Skin of body (tissue), 1 donor: ENCODE measurements at regions not wholly inside any gene's neighbourhood (a gene's known extent, or its start where the extent isn't known, plus 50 kb on each side); places are given as distances from the start of the nearest gene placed in this dataset.

Source experiments
- DNase-seq: peaks from one replicate; lab custom pipeline; 2025; lab: John Stamatoyannopoulos, UW

DNA sequence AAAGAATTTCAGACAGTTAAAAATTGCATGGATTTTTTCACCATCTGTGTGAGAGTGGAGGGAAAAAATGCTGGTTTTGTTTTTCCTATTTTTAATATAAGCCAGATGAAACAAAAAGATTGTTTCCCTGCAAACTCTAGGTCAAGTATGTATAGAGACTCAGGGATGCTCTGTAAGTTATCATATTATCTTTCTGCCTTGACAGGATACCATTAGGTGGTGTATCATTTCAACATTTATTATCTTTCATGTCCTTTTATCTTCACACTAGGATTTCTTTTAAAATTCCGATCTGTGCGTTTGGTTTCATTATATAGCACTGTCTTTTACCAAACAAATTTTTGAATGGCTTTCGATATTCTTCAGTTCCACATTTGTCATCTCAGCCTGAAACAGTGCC, 225.3 kb downstream of the EN1 start:
- no peak for DNase-seq

DNA sequence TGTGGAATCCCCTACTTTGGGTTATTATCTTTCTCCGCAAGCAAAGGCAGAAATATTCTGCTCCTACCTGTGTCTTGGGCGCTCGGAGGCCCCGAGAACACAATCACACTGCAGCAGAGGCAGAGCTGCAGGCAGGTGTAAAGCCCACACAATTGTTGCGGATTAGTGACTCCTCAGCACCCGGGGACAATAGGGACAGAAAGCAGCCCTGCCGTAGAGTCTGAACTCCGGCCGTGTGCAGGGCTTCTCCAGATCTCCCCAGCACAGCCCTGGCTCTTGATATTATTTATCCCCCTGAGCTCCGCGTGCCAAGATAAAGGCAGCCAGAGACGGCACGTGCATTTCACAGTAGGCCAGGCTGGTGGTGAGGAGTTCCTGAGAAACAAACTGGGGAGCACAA, 229.2 kb downstream of the EN1 start:
- DNase-seq: no peak

DNA sequence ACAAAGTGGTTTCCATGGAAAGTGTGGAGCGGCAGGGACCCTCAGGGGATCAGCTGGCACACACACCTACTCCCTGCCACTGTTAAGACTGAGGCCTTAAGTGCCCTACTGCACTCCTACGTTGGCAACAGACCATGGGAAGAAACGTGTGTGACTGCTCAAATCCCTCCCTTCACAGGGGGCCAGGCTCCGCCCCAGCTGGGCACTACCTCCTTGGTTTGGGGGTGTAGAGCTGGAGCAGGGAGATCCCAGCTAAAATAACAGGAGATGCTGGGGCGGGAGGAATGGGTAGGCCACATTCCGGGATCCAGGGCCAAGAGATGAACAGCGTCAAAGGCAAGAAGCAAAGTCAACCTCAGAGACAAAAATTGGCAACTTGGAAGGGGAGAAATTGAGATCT, 231.0 kb downstream of the EN1 start:
- no peak for DNase-seq

- no peak for DNase-seq
These were observed 232.6 kb downstream of the EN1 start for GRCh38 chr2:118614841-118615271.

GRCh38 chr2:118613737-118614136, 233.7 kb downstream of the EN1 start:
- DNase-seq: no peak

DNA sequence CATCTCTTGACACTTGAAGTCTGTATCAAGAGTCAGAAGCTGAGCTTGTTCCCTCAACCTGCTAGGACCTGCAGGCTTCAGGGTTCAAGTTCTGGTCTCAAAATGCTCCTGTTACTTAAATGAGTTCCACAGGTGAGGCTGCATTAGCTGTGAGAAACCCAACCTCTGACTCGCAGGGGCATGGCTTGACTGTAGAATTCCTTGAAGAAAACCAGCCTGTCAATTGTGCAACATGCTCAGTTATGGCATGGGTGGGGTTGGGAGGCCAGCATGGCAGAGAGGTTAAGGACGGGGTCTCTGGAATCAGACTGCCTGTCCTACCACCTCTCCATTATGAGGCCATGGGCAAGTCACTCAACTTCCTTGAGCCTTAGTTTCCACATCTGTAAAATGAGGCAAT, 235.8 kb downstream of the EN1 start:
- DNase-seq: no peak

DNA sequence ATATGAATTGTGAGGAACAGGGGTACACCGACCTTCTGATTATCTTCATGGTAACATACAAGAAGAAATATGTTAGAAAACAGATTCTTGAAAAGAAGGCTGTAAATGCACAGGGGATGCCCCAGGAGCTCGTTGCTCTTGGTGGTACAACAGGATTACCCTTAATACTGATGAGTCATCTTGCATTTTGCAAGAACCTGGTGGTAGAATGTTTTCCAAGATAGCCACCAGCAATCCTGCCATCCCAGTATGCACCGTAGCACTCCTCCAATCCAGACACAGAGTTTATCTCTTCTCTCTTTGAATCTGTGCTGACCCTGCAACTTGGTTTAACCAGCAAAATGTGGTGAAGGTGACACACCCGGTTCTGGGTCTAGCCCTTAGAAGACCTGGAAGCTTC, 238.3 kb downstream of the EN1 start:
- DNase-seq: no peak

DNA sequence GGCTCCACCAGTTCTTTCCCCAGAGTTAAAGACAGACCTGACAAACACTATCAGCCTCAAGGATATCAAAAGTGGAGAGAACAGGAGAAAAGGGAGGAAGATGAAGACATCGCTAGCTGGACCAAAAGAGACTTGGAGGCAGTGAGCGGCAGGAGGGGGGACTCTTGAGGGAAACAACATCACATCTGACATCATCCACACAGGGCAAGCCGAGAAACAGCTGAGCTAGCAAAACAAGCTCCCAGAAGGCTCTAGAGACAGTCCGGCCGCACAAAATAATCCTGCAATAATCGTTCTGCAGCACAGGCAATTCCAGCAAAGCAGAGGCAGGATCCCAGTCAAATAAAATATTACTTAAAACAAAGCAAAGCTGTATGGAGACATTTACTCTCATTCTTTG, 239.8 kb downstream of the EN1 start:
- peak; percentile 8 for DNase-seq

GRCh38 chr2:118604811-118605210, 242.6 kb downstream of the EN1 start:
- DNase-seq: no peak

DNA sequence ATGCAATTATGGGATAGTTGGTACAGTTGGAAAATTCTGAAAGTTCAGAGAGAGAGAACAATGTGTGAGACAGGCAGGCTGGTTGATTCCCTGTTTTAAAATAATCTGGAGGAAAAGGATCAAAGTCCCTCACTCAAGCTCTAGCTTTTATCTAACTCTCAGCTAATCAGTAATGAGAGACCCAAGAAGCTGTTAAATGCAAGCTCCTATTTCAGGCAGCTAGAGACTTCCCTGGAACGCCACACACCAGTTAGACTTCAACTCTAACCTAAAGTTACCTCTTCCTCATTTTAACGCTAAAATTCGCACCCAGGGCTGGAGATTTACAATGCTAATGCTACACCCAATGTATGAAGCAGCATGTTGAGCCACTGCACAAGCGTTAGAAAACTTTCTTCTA, 243.1 kb downstream of the EN1 start:
- no peak for DNase-seq

DNA sequence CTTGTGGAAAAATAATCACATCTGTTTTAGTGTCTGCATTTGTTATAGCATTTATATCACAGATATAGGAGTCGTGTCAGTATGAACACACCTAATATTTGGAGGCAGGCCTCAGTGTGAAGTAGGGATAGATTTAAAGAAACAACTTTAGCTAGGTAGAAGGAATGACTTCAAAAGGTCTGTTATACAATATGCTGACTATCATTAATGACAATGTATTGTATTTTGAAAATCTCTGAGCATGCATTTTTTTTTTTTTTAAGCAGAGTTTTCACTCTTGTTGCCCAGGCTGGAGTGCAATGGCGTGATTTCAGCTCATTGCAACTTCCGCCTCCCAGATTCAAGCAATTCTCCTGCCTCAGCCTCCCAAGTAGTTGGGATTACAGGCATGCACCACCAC, 248.3 kb downstream of the EN1 start:
- DNase-seq: no peak

- no peak for DNase-seq
These were observed 250.8 kb downstream of the EN1 start for GRCh38 chr2:118596620-118597019.

DNA sequence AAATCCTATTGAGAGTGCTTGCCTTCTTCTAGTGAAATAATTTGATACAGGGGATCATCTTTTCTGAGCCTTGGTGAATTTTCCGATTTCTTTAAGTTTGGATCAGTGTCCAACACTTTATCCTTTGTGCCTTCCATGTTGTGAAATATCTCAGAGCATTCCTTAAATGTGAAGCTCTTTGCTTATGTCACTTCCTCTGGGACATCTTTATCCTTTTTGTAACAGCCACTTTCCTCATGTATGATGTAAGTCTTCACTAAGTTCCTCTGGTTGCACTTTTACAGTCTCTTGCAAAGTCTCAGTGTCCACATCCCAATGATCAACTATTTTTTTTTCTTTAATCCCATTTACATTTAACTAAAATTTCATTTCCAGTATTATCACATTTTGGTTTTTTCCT, 254.2 kb downstream of the EN1 start:
- DNase-seq: no peak

DNA sequence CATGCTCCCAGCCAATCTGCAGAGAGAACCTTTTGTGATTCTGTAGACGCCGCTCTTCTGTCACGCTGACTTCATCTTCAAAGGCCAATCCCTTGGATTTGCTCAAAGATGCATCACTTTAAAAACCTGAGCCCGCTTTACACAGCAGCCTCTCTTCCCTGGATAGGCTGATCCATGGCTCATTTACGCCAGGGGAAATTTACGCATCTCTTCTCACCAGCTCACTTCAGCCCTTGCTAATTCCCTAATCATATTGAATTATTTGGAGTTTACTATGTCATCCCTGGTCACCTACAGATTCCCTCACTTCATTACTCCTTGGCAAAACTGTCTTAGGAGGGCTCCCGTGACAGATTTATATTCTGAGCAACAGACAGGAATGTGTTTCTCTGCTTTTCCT, 256.2 kb downstream of the EN1 start:
- no peak for DNase-seq

- no peak for DNase-seq
These were observed 257.7 kb downstream of the EN1 start for GRCh38 chr2:118589721-118590120.

GRCh38 chr2:118588850-118589249, 258.6 kb downstream of the EN1 start:
- DNase-seq: no peak

- DNase-seq: no peak
These were observed 261.1 kb downstream of the EN1 start for GRCh38 chr2:118586312-118586711.

DNA sequence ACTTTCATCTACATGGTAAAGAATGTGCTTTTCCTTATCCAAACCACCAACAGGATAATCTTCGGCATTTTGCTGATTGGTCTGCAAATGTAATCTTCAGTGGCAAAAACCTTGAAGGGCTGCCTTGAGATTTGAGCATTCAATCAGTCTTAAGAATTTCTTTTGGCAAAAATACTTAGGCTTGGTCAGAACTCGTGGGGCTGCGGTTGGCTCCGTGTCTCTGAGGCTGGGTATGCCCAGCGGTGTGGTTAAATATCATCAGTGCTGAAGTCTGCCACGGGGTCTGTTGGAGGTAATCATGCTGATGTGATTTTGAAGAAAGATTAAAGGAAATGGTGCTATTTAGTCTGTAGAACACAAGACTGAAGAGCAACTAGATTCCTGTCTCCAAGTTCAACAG, 262.6 kb downstream of the EN1 start:
- DNase-seq: no peak

- DNase-seq: no peak
These were observed 263.2 kb downstream of the EN1 start for GRCh38 chr2:118584062-118584749.

DNA sequence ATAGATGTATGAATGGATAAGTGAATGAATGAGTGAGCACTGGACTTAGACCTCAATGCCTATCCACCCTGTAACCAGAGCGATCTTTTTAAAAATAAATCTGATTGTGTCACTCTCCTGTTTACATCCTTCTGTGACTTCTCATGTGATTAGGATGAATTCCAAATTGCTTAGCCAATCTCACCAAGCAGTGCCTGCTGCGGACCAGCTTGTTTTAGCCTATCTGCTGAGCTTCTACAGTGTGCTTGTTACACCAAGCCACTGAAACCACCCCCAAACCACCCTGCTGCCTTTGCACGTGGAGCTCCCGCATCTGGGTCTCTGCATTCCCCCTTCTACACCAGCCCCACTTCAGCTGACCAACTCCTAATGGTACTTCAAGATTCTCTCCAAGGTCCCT, 265.4 kb downstream of the EN1 start:
- DNase-seq: no peak

DNA sequence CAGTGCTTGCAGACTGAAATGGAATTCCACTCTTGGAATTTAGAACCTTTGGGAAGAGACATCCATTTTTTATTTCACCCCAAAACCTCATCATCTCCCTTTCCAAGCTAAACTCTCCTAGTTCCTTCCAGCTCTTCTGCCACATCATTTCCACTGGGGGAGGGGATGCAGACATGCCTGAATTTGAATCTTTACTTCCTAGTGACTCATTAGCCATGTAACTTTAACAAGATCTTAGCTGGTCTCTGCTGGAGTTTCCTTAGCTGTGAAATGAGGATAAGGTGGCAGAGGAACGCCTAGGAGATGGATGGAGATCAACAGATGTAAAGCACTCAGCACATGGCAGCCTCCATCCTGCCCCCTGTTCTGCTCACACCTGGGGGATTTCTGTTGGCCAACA, 266.8 kb downstream of the EN1 start:
- no peak for DNase-seq

- no peak for DNase-seq
These were observed 267.3 kb downstream of the EN1 start for GRCh38 chr2:118580107-118580506.

DNA sequence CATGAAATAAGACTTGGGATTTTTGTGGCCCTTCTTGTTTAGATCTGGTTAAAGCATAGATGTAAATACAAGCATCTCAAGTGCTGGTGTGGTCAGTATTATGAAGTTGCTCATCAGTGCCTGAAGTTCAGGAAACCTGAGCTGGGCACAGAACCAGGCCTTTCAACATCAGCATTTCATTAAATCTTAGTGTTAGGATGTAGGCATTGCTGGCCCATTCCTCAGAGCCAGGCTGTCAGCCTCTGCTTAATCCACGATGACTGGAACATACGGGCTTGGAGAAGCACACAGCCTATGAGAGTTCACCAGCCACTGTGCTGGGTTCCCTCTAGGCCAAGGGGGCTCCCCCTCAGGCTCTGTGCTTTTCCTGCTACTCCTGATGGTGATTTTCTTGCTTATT, 270.2 kb downstream of the EN1 start:
- DNase-seq: no peak
